HCEC 1CT (cell line): ENCODE measurements at regions not wholly inside any gene's neighbourhood (a gene's known extent, or its start where the extent isn't known, plus 50 kb on each side); places are given as distances from the start of the nearest gene placed in this dataset.
"Not testable (repeated sequence)": the region's sequence is repeated elsewhere in the genome, so short reads cannot be mapped to it uniquely, and the experiment has no call there.

Source experiments
- DNase-seq: peaks from one replicate; pipeline ENCODE4 v3.0.0-alpha.2; 2017

DNA sequence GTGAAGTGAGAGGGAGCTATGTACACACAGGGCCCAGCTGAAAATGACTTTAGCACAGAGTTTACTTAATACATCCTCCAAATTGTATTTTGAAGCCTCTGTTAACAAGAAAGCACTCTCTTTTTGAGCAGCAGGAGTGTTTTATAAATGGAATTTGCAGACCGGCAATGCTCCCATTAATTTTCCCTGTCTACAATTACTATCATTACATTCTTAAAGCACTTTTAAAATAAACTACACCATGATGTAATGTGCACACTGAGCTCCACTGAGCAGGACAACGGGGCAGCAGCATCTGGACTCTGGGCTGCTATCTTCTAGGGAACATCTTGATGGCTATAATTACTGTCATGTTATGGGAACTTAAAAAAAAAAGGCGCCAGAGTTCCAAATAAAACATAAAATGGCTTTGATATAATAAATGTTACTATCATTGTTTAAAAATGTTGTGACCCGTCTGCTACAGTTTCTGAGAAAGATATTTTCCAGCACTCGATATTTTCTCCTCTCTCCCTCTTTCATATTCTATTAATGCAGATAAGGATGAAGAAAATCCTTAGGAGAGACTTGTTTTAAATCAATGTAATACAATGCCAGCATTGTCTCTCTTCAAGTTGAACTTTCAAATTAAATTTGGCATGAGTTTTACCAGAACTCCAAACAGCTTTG lies 150.9 kb downstream of the HLX start:
- no peak for DNase-seq

- no peak for DNase-seq
Observed at GRCh38 chr1:221030990-221031389, 151.7 kb downstream of the HLX start.

GRCh38 chr1:221031458-221032203 lies 152.4 kb downstream of the HLX start:
- DNase-seq = no peak

GRCh38 chr1:221032204-221032585 lies 153.0 kb downstream of the HLX start:
- no peak for DNase-seq

- DNase-seq = peak; percentile 48
Observed at GRCh38 chr1:221032637-221033280, 153.5 kb downstream of the HLX start.

DNA sequence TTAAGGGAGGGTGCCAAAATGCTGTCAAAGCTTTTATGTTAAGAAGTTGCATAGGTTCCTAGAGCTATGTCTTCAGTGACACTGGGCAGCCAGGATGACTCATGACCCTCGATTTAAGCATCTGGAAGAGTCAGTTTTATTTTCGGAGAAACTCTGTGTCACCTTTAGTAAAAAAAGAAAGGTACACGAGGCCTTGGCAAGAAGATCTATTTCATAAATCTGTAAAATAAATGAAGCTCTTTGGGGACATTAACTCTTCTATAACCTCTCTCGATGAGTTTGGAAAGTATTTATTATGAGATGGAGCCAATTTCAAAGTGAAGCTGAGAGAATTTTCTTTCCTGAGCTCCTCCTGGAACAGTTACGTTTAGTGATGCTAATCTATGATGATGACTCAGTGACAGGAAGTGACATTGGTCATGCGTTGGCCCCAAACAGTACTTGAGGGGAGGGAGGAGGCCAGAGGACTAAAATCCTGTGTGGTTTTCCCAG lies 156.5 kb downstream of the HLX start:
- peak; percentile 72 for DNase-seq

- peak; percentile 71 for DNase-seq
Observed at GRCh38 chr1:221039616-221040015, 160.4 kb downstream of the HLX start.

DNA sequence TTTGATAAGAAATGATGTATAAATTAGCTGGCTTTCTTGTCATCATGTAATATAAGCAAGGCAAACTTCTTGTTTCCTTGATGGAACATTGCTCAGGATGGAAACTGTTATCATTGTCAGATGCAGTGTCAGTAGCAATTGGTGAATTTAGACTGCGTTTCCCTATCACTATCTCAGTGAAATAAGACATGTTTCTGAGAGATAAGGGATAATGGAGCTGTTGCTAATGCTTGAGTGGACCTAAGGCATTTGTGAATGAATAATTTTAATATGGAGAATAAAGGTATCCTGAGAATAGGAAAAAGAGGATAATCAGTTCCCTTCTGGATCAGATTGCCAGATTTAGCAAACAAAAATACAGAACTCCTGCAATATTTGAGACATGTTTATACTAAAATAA lies 160.9 kb downstream of the HLX start:
- no peak for DNase-seq

DNA sequence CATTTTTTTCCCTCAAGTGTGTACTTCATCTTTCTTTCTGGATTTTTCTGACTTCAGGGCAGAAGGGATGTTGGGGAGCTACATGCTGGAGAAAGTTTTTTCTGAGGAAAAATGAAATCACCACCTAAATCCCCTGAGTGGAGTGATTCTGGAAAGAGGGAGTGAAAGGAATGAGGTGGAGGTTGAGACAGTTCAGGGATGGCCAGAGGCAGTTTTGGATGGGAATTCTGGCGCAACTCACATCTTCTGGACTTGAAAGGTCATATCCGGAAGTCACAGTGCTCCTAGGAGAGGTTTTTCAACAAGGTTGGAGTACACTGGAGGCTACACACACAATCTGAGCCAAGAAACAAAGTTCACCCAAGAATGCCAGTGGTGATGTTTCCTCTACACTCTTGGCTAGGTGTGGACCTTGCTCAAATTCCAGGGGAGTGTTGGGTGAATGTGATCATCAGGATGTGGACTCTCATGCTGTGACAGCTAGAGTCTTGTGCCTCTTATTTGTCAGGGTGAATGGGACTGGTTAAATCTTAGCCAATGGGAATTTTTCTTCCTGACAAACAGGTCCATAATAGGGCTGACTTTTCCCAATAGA lies 161.5 kb downstream of the HLX start:
- no peak for DNase-seq

GRCh38 chr1:221044538-221044937 lies 165.3 kb downstream of the HLX start:
- DNase-seq = no peak

- DNase-seq = no peak
Observed at GRCh38 chr1:221045151-221045550, 165.9 kb downstream of the HLX start.

GRCh38 chr1:221045842-221046831 lies 166.9 kb downstream of the HLX start:
- DNase-seq = peak; percentile 39

DNA sequence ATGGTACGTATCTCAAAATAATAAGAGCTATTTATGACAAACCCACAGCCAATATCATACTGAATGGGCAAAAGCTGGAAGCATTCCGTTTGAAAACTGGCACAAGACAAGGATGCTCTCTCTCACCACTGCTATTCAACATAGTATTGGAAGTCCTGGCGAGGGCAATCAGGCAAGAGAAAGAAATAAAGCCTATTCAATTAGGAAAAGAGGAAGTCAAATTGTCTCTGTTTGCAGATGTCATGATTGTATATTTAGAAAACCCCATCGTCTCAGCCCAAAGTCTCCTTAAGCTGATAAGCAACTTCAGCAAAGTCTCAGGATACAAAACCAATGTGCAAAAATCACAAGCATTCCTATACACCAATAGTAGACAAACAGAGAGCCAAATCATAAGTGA lies 172.1 kb downstream of the HLX start:
- not testable (repeated sequence) for DNase-seq

DNA sequence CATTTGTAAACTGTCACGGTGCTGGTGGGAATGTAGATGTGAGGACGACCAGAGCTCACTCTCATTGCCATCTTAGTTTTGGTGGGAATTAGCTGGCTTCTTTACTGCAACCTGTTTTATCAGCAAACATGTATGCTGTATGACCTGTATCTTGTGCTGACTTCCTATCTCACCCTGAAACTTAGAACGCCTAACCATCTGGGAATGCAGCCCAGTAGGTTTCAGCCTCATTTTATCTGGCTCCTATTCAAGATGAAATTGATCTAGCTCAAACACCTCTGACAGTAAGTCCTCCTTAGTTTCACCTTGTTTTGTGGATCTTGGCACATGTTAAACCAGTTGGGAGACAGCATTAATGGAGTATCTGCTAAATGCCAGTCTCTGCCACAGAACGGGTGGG lies 174.6 kb downstream of the HLX start:
- DNase-seq = no peak

DNA sequence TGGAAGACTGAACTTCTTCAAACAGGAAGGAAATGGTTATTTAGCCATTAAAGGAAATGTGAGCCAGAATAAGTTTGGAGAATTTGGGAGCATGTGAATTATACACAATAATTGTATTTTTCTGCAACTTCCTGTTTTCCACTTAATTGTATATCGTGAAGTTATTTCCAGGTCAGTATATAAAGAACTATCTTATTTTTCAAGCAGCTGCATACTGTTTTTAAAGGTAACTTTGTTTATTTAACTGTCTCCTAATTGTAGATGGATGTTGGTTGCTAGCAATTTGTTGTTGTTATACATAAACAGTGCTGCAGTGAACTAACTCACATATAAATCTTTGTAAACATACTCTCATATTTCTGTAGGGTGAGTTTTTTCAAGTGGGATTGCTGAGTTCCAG lies 180.3 kb downstream of the HLX start:
- DNase-seq = no peak

DNA sequence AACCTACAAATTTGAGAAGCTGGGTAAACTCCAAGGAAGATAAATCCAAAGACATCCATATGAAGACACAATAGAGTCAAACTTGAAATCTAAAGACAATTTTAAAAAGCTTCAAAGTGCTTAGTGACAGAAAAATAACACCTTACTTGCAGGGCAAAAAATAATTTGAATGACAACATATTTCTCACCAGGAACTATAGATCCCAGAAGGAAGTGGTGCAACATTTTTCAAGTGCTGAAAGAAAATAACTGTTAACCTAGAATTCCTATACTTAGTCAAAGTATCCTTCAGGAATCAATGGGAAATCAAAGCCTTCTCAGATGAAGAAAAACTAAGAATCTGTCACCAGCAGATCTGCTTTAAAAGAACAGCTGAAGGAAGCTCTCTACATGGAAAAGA lies 184.4 kb downstream of the HLX start:
- no peak for DNase-seq

GRCh38 chr1:221066351-221067001 lies 187.2 kb downstream of the HLX start:
- no peak for DNase-seq

GRCh38 chr1:221067721-221068120 lies 188.5 kb downstream of the HLX start:
- DNase-seq = no peak

DNA sequence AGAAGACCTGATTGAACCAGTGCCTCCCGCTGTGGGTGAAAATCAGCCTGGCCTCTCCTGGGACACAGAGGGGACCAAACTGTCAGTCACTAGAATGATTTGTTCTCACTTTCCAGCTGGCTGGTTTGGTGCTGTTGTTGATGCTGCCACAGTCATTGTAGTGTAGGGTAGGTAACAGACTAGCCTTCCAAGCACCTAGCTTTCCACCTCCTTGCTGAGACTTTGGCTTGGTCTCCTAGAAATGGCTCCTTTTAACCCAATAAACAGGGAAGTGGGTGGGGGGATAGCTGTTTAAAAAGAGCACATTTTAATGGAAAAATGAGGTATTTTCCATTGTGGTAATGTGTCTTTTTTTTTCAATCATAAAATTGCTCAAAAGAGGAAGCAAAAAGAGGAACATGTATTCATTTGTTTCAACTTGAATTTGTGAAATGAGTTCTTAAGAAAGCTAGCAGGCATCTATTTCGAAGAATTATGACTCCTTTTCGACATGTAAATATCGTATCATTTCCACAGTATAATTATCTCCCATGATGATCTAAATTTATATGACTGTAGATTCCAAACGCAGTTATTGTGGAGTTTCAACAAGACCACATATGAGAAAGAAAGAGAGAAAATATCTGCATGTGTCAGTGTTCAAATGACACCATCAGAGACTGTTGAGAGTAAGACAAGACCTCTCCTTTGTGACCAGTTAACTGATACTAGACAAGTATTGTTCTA lies 190.1 kb downstream of the HLX start:
- no peak for DNase-seq

DNA sequence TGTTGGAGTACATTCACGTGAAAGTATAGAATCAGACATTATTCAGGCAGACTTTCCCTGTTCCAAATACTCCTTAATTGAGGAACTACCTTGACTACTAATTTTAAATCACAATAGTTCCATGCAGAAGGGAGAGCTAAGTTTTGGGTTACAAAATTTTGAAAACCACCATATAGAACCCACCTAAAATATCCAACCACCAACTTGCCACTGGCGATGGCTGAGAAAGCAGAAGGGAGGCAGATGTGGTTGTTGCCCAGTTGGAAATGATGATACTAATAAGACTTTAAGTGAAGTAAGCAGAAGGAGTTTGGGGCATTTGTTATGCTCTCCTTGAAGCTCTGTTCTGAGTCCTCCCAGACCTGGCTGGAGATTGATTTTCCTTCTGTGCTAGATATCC lies 190.7 kb downstream of the HLX start:
- DNase-seq = no peak

DNA sequence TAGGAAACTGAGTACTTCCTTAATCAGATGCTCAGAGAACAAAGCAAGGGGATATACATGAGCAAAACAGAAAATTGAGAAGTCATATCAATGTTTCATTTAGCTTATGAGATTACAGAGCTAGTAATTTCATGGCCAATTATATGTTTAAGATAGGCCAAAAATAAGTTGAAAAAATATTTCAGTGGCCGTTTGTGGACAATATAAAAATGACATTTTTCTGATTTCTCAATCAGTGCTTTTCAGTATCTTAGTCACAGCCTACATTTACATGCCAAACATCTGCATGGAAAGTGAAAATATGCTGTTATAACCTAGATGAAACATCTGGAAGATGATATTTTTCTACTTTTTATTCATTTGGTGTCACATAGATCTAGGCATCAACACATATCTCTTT lies 192.5 kb downstream of the HLX start:
- DNase-seq = no peak
